ENCODE measurements at regions not wholly inside any gene's neighbourhood (a gene's known extent, or its start where the extent isn't known, plus 50 kb on each side); places are given as distances from the start of the nearest gene placed in this dataset.

DNA sequence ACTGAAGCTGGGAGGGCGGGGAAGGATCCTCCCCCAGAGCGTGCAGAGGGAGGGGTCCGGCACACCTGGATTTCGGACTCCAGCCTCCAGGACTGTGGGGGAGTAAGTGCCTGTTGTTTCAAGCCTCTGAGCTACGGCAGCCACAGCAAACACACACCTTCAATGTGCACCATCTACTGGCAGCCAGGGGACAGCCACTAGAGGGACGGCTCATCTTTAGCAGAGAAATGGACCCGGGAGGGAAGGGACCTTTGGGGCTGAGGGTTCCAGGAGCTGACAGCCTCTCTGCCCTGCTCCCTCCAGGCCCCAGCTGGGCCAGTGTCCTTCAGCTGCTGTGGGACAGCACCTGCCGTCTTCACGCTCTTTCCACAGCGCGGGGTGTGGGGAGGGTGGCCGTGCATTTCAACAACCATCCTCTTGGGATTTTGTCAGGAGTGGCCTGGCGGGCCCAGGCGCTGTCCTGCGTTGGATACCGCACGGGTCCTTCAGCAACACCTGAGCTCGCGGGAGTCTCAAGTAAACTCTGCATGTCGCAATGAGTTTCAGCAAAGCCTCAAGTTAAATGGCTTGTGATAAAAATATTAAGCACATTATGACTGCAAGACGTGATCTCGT is 209.2 kb upstream of the C14orf180 start:
- Mint-ChIP-seq H3K27me3 (no peaks in the 10 kb centered on the region), H3K27ac (peak overlapping the region in 1 of 9 donors; percentile 77), H3K4me1 (peaks cover 0 to 24% (median 12%) of the 10 kb centered on the region in 7 donors), H3K4me3 (no peak overlapping the region), H3K36me3 (no peaks in the 10 kb centered on the region), H3K9me3 (peaks cover 0 to 4% (median 0%) of the 10 kb centered on the region in 11 donors)
- CTCF ChIA-PET = interaction anchor here (0.6 kb wide), 1 partner anchor 23 kb away, joined by 3 read pairs; no protein-coding TSS in a partner anchor
- H3K4me1 ChIP-seq (ENCODE audit: control insufficient read depth in 2 of 2, insufficient read depth in 2 of 2, low read length in 2 of 2) = peaks cover 0 to 13% of the 10 kb centered on the region in 2 donors
- H3K4me3 ChIP-seq (ENCODE audit: low read length) = no peak overlapping the region
- DNase-seq (no peak), ATAC-seq (no peak)
- intact Hi-C loops (cut with micrococcal nuclease) = no loop called here
- H3K27ac ChIP-seq (ENCODE audit: low read depth, low read length) = no peak overlapping the region
- H3K9me3 ChIP-seq (ENCODE audit: control insufficient read depth in 2 of 3, low read length in 3 of 3) = no peaks in the 10 kb centered on the region
- H3K36me3 ChIP-seq (ENCODE audit: control insufficient read depth in 2 of 3, insufficient read depth in 3 of 3, low read length in 3 of 3) = no peaks in the 10 kb centered on the region
- POLR2A ChIA-PET = no interaction called here
- H3K27me3 ChIP-seq (ENCODE audit: control insufficient read depth in 2 of 2, insufficient read depth in 2 of 2, low read length in 2 of 2) = no peaks in the 10 kb centered on the region

DNA sequence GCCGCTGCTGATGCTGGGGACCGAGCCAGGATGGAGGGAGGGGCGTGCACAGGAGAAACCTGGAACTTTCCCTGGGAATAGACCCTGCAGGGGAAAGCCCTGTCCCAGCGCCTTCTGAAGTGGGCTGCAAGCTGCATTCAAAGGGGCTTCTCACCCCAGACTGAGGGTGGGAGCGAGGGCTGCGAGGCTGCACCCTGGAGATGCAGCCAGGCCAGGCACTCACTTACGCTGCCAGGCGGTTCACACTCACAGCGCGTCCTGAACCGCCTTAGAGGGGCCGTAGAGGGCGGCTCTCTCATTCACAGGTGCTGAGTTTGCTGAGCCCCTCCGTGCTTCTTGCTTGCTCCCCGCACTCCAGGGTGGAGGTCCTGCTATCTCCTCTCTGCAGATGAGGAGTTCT is 208.5 kb upstream of the C14orf180 start:
- POLR2A ChIA-PET = no interaction called here
- Histone ChIP-seq H3K4me1 (ENCODE audit: control insufficient read depth in 2 of 2, insufficient read depth in 2 of 2, low read length in 2 of 2) (peaks cover 0 to 13% of the 10 kb centered on the region in 2 donors), H3K9me3 (ENCODE audit: control insufficient read depth in 2 of 3, low read length in 3 of 3) (no peaks in the 10 kb centered on the region), H3K4me3 (ENCODE audit: low read length) (no peak overlapping the region), H3K27ac (ENCODE audit: low read depth, low read length) (no peak overlapping the region), H3K36me3 (ENCODE audit: control insufficient read depth in 2 of 3, insufficient read depth in 3 of 3, low read length in 3 of 3) (no peaks in the 10 kb centered on the region), H3K27me3 (ENCODE audit: control insufficient read depth in 2 of 2, insufficient read depth in 2 of 2, low read length in 2 of 2) (no peaks in the 10 kb centered on the region)
- H3K36me3 Mint-ChIP-seq = no peaks in the 10 kb centered on the region
- H3K4me1 Mint-ChIP-seq = peaks cover 0 to 24% (median 12%) of the 10 kb centered on the region in 7 donors
- no peak for DNase-seq
- peaks cover 0 to 4% (median 0%) of the 10 kb centered on the region in 11 donors for H3K9me3 Mint-ChIP-seq
- H3K4me3 Mint-ChIP-seq = no peak overlapping the region
- H3K27me3 Mint-ChIP-seq = no peaks in the 10 kb centered on the region
- intact Hi-C loops (cut with micrococcal nuclease) = no loop called here
- ATAC-seq = no peak
- CTCF ChIA-PET = interaction anchor here (0.6 kb wide), 1 partner anchor 23 kb away, joined by 3 read pairs; no protein-coding TSS in a partner anchor
- H3K27ac Mint-ChIP-seq = no peak overlapping the region

DNA sequence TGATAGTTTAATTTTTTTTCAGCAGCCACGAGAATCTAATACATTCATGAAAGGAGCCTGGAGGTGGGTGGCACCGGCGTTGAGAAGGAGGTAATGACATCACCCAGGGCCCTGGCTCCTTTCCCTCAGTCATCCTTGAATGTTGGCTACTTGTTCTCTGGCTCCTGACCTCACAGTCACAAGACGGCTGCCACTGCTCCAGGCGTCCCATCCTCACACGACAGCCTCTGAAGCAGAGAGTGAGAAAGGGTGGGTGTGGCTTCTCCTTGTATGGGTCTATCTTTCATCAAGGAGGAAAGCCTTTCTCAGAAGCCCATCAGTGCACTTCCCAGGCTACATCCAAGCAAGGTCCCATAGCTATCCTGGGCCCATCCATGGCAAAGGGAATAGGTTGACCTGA is 207.6 kb upstream of the C14orf180 start:
- H3K4me1 ChIP-seq (ENCODE audit: control insufficient read depth in 2 of 2, insufficient read depth in 2 of 2, low read length in 2 of 2) = peaks cover 0 to 13% of the 10 kb centered on the region in 2 donors
- H3K27me3 ChIP-seq (ENCODE audit: control insufficient read depth in 2 of 2, insufficient read depth in 2 of 2, low read length in 2 of 2) = no peaks in the 10 kb centered on the region
- no peak overlapping the region for H3K4me3 ChIP-seq (ENCODE audit: low read length)
- ATAC-seq (no peak), DNase-seq (no peak)
- peaks cover 0 to 20% (median 12%) of the 10 kb centered on the region in 7 donors for H3K4me1 Mint-ChIP-seq
- no peaks in the 10 kb centered on the region for H3K36me3 Mint-ChIP-seq
- H3K9me3 Mint-ChIP-seq = no peaks in the 10 kb centered on the region
- intact Hi-C loops (cut with micrococcal nuclease) = no loop called here
- no peak overlapping the region for H3K4me3 Mint-ChIP-seq
- H3K27me3 Mint-ChIP-seq = no peaks in the 10 kb centered on the region
- H3K27ac Mint-ChIP-seq = peak overlapping the region in 2 of 9 donors; percentile 17 to 25
- H3K27ac ChIP-seq (ENCODE audit: low read depth, low read length) = no peak overlapping the region
- CTCF ChIA-PET = no interaction called here
- no peaks in the 10 kb centered on the region for H3K36me3 ChIP-seq (ENCODE audit: control insufficient read depth in 2 of 3, insufficient read depth in 3 of 3, low read length in 3 of 3)
- POLR2A ChIA-PET = no interaction called here
- no peaks in the 10 kb centered on the region for H3K9me3 ChIP-seq (ENCODE audit: control insufficient read depth in 2 of 3, low read length in 3 of 3)

DNA sequence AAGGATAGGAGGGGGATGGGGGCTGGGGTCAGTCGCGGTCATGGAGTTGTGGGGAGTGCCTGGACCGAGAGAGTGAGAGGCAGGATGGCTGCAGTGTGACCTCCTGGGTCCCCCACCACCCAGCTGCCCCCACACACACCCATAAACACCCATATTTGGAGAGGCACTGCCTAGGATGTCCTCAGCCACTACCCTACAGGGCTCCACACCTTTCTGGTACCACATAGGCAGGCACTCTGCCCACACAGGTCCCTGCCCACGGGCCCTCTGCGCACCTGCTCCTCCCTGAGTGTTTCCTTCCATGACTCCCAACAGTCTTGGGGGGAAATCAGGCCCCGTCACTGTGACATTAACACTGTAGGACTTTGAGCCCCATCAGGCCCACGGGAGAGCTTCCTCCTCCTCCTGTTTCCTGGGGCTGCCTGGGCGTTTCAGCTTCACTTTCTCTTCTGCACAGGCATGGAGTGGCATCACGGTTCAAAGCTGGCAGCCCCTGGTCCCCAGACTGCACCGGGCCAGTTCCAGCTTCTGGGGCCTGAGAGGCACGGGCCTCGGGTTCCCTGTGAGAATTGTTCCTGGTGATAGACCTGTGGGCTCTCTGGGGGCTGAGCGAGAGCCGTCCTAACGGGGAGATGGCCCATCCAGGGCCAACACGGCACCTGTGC is 207.0 kb upstream of the C14orf180 start:
- no peaks in the 10 kb centered on the region for H3K27me3 Mint-ChIP-seq
- no peaks in the 10 kb centered on the region for H3K9me3 ChIP-seq (ENCODE audit: control insufficient read depth in 2 of 3, low read length in 3 of 3)
- H3K27me3 ChIP-seq (ENCODE audit: control insufficient read depth in 2 of 2, insufficient read depth in 2 of 2, low read length in 2 of 2) = no peaks in the 10 kb centered on the region
- no peak overlapping the region for H3K4me3 ChIP-seq (ENCODE audit: low read length)
- DNase-seq (no peak), ATAC-seq (no peak)
- H3K27ac Mint-ChIP-seq = peak overlapping the region in 4 of 9 donors; percentile 14 to 64 (median 28)
- H3K27ac ChIP-seq (ENCODE audit: low read depth, low read length) = no peak overlapping the region
- CTCF ChIA-PET = no interaction called here
- H3K36me3 Mint-ChIP-seq = no peaks in the 10 kb centered on the region
- POLR2A ChIA-PET = no interaction called here
- intact Hi-C loops (cut with micrococcal nuclease) = no loop called here
- peaks cover 0 to 20% (median 12%) of the 10 kb centered on the region in 7 donors for H3K4me1 Mint-ChIP-seq
- H3K36me3 ChIP-seq (ENCODE audit: control insufficient read depth in 2 of 3, insufficient read depth in 3 of 3, low read length in 3 of 3) = no peaks in the 10 kb centered on the region
- no peaks in the 10 kb centered on the region for H3K9me3 Mint-ChIP-seq
- peak overlapping the region in 4 of 10 donors; percentile 10 to 18 (median 15) for H3K4me3 Mint-ChIP-seq
- H3K4me1 ChIP-seq (ENCODE audit: control insufficient read depth in 2 of 2, insufficient read depth in 2 of 2, low read length in 2 of 2) = peaks cover 0 to 13% of the 10 kb centered on the region in 2 donors

DNA sequence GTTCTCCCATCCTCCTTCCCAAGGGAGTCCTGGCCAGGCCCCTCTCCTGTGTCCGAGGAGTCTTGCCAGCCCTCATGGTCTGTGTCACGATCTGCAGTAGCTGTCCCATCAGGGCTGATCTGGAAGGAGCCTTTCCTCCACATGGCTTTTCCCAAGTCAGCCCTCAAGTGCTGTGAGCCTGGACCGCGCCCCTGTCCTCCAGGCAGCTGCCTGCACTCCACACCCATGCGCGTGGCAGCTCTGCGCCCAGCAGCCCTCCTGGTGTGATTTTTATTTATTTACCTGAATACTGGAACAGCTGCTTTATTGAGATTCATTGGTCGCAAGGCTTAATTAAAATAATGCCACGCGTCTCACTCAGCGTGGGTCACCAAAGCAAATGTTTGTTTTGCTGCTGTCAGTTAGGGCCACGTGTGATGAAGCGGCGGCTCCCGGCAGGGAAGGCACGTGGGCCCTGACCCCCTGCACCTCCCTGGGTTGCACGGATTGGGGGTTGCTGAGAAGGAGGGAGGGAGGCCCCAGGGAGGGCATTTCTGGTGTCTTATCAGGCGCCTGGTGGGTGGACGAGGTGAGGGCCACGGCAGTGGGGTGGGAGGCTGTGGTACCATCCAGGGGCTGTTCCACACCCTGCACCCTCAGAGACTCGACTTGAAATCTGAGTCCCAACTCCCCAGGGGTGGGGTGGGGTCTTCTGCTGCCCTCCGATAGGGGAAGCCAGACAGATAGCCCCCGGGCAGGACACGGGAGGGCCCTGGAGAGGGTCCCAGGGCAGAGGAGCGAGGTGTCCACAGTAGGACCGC is 206.3 kb upstream of the C14orf180 start:
- ATAC-seq (no peak), DNase-seq (no peak)
- Histone ChIP-seq H3K9me3 (ENCODE audit: control insufficient read depth in 2 of 3, low read length in 3 of 3) (no peaks in the 10 kb centered on the region), H3K27ac (ENCODE audit: low read depth, low read length) (no peak overlapping the region), H3K4me3 (ENCODE audit: low read length) (no peak overlapping the region), H3K36me3 (ENCODE audit: control insufficient read depth in 2 of 3, insufficient read depth in 3 of 3, low read length in 3 of 3) (no peaks in the 10 kb centered on the region), H3K27me3 (ENCODE audit: control insufficient read depth in 2 of 2, insufficient read depth in 2 of 2, low read length in 2 of 2) (no peaks in the 10 kb centered on the region), H3K4me1 (ENCODE audit: control insufficient read depth in 2 of 2, insufficient read depth in 2 of 2, low read length in 2 of 2) (peaks cover 0 to 13% of the 10 kb centered on the region in 2 donors)
- intact Hi-C loops (cut with micrococcal nuclease) = no loop called here
- Mint-ChIP-seq H3K4me3 (peak overlapping the region in 1 of 10 donors; percentile 10), H3K36me3 (no peaks in the 10 kb centered on the region), H3K27ac (peak overlapping the region in 1 of 9 donors; percentile 28), H3K27me3 (no peaks in the 10 kb centered on the region), H3K9me3 (peaks cover 0 to under 1% (median 0%) of the 10 kb centered on the region in 11 donors), H3K4me1 (peaks cover 0 to 20% (median 12%) of the 10 kb centered on the region in 7 donors)
- ChIA-PET CTCF (no interaction called here), POLR2A (no interaction called here)

DNA sequence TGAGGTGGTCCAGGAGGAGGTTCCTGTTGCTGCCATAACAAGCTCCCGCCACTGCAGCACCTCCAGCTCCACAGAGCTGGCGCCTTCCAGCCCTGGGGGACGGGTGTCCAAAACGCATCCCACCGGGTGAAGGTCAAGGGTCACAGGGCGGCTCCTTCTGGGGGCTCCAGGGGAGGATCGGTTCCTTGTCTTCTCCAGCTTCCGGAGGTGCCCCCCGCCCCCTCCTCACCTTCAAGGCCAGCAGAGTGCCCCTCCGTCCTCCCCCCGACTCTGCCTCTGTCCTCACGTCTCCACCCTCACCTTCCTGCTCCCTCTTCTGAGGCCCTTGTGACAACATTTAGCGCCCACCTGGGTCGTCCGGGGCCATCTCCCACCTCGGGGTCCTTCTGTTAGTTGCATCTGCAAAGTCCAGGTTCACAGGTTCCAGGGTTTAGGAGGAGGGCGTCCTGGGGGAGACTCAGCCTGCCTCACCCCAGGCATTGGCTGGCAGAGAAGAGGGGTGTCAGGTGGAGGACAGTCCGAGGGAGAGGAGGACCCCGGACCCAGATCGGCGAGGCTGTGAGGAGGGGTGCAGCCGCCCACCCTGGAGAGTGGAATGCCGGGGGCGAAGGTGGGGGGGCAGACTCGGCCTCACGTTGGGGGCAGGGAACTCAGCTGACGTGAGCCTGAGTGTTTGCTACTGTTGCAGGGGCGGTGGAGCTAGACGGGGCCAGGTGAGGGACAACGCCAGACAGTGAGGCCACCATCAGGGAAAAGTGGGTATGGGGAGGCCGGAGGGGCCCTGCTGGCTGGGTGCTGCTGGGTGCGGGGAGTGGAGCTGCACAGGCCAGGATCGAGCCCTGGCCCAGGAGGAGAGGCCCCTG is 205.5 kb upstream of the C14orf180 start:
- Mint-ChIP-seq H3K27ac (peak overlapping the region in 3 of 9 donors; percentile 10 to 76 (median 21)), H3K4me3 (no peak overlapping the region), H3K9me3 (peaks cover 0 to 9% (median 3%) of the 10 kb centered on the region in 11 donors), H3K4me1 (peaks cover 0 to 20% (median 12%) of the 10 kb centered on the region in 7 donors), H3K36me3 (peaks cover 0 to 4% (median 3%) of the 10 kb centered on the region in 5 donors), H3K27me3 (no peaks in the 10 kb centered on the region)
- ATAC-seq (no peak), DNase-seq (no peak)
- Histone ChIP-seq H3K27ac (ENCODE audit: low read depth, low read length) (no peak overlapping the region), H3K4me1 (ENCODE audit: control insufficient read depth in 2 of 2, insufficient read depth in 2 of 2, low read length in 2 of 2) (peaks cover 0 to 13% of the 10 kb centered on the region in 2 donors), H3K9me3 (ENCODE audit: control insufficient read depth in 2 of 3, low read length in 3 of 3) (no peaks in the 10 kb centered on the region), H3K4me3 (ENCODE audit: low read length) (no peak overlapping the region), H3K27me3 (ENCODE audit: control insufficient read depth in 2 of 2, insufficient read depth in 2 of 2, low read length in 2 of 2) (no peaks in the 10 kb centered on the region), H3K36me3 (ENCODE audit: control insufficient read depth in 2 of 3, insufficient read depth in 3 of 3, low read length in 3 of 3) (no peaks in the 10 kb centered on the region)
- POLR2A ChIA-PET = no interaction called here
- CTCF ChIA-PET = no interaction called here
- intact Hi-C loops (cut with micrococcal nuclease) = no loop called here

All from naive thymus-derived CD4-positive, alpha-beta T cell (primary cell).